HS-5 (cell line): ENCODE measurements at regions not wholly inside any gene's neighbourhood (a gene's known extent, or its start where the extent isn't known, plus 50 kb on each side); places are given as distances from the start of the nearest gene placed in this dataset.
"Not testable (repeated sequence)": the region's sequence is repeated elsewhere in the genome, so short reads cannot be mapped to it uniquely, and the experiment has no call there.

Source experiments
- DNase-seq: peaks from one replicate; pipeline ENCODE4 v3.0.0-alpha.2; 2012; ENCODE audit warnings: low read depth

GRCh38 chr11:13135385-13136271, 126.5 kb downstream of the RASSF10 start:
- DNase-seq: no peak

DNA sequence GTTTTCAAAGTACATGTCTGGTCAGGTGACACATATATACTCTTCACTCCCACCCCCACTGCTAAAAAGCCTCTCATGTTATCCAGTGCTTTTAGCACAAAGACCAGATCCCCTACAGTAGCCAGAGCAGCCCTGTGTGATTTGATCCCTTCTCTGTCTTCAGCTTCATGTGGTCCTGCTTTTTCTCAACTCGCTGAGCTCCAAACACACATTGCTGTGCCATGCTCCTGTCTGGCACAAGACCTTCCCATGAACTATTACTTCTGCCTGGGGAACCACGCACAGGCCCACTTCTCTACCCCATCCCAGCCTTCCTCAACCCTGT, 127.1 kb downstream of the RASSF10 start:
- DNase-seq: no peak

DNA sequence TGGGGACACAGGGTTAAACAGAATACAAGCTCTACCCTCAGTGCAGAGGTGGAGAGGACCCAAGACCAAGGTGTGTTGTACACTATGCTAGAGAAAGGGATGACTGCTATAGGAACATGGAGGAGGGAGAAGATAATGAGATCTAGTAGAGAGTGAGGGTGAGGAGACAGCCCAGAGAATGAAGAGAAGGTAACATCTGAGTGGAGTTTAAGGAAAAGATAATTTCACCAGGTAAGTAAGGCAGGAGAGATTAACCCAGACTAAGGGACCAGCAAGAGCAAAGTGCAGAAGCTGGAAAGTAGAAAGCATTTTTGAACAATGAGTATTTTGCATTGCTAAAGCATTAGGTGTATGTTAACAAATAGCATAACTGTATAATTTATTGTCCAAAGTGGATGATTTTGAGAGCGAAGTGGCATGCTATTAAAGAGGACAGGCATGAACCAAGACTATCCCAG, 128.8 kb downstream of the RASSF10 start:
- DNase-seq: no peak

DNA sequence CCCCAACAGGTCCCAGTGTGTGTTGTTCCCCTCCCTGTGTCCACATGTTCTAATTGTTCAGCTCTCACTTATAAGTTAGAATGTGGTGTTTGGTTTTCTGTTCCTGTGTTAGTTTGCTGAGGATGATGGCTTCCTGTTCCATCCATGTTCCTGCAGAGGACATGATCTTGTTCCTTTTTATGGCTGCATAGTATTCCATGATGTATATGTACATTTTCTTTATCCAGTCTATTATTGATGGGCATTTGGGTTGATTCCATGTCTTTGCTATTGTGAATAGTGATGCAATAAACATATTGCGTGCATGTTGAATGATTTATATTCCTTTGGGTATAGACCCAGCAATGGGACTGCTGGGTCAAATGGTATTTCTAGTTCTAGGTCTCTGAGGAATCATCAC, 130.0 kb downstream of the RASSF10 start:
- DNase-seq: not testable (repeated sequence)

DNA sequence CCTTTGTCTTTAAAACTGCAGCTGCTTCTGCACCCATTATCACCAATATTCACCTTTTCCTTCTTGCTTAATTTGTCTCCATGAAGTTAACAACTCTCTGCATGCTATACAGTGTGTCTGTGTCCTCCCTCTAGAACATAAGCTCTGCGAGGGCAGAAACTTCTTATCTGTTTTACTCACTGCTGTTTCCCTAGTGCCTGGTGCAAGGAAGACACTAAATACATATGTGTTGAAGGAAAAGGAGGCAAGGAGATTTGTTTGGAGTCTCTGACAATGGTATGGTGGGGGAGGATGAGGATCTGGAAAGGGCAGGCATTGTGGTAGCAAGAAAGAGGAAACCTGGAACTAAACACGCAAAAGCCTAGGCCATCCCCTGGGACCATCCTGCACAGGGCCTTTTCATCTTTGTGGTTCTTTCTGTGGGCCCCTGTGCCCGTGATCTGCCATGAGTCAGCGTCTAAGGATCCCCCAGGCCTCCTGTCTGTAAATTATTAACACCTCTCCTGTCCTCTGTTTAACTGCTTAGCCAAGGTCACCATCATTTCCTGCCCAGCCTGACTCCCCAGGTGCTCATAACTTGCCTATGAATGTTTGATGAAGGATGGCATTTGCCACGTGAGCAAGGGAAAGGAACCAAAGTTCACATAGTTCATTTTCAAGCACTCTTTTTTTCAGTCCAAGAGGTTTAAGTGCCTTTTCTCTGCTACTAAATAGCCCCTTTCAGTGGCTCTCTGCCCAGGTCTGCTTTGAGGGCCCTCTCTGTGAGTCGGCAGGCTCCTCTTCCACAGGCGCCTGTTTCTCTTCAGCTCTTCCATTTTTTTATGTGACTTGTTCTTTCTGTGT, 131.1 kb downstream of the RASSF10 start:
- DNase-seq: no peak

DNA sequence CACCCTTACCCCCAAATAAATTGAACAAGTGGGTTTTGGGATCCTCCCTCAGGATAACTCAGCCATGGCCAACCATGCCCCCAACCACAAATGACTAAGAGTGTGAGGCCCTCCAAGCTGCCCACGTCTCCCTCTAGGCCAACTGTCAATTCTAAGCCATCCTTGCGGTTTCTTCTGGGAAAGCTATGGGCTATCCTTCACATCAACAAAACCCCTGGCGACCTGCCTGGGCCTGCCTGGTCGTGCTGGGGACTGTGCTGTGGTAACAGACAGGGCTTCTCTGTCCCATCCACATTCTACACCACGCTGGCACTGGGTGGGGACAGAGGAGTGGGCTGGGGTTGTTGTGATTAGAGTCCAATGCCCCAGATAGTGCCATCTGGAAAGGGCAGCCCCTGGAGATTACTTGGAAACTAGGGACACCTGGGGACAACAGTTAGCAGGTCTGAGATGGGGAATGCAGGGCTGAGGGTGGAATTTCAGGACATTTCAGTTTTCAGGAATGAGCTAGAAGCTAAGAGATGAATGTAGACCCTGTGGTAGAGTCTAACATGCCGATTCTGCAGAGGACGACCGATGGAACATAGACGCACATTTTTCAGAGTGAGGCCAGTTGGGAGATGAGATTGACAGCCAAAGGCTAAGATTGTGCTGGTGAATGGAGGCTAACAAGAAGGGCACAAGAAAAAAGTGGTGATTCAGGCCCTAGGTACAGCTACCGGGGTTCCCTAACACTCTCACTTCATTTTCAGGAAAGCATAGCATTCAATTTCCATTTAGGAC, 131.9 kb downstream of the RASSF10 start:
- no peak for DNase-seq

DNA sequence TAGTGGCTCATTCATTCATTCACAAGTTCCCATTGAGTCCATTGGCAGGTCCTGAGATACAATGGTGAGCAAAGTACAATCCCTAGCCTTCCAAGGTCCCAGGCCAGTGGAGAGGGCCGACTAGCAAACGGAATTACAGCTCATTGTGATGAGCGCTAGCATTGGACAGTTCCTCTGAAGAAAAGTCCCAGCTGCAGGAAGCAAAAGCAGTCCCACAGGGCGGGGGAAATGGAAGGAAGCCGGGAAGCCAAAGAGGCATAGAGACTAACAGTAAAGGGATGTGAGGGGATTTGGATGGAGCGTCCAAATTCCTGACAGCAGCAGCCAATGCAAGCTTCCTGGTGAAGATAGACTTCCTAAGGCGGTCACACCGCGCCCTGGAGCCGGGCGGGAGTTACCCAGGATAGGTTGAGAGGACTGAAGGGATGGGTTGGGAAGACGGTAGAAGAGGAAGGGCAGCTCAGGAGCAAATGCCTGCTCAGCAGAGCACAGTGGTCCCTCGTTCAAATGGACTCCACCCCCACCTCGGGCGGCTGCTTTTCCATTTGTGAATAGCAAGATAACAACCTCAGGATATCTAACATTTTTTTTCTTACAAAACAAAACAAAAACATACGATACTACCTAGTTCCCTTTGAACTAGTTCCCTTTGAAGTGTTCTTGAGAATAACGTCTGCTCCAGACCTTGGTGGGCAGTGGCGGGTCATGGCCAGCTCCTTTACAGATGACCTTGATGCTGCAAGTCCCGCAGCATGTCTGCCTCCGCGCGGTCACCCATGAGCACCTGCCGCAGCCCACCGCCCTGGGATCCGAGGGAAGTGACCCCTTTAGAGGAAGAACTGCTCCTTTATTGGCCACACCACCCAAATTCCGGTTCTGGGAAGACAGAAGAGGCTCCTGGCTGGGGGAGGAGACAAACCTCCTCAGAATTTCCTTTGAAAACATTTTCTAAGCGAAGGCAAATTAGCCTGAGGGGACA, 132.9 kb downstream of the RASSF10 start:
- no peak for DNase-seq

GRCh38 chr11:13143486-13144297, 133.9 kb upstream of the BMAL1 start:
- DNase-seq: no peak

GRCh38 chr11:13145461-13145860, 132.1 kb upstream of the BMAL1 start:
- DNase-seq: no peak

DNA sequence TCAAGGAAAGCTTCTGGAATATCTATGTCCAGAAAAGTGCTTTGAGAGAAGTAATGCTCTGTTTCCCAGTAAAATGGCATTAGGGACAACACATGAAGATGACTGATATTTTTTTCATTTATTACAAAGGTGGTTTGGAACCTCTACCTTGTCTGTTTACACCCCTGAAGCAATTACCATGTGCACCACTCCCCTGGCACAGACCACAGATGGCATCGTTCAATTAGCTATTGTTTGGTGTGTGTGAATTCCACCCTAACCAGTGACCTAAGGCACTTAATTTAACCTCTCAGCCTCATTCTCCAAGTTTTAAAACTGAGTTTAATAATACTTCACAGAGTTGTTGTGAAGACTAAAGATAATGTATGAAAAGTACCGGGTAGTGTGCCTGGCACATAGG, 127.6 kb upstream of the BMAL1 start:
- DNase-seq: no peak

- DNase-seq: no peak
Observed at GRCh38 chr11:13150487-13150886, 127.1 kb upstream of the BMAL1 start.

DNA sequence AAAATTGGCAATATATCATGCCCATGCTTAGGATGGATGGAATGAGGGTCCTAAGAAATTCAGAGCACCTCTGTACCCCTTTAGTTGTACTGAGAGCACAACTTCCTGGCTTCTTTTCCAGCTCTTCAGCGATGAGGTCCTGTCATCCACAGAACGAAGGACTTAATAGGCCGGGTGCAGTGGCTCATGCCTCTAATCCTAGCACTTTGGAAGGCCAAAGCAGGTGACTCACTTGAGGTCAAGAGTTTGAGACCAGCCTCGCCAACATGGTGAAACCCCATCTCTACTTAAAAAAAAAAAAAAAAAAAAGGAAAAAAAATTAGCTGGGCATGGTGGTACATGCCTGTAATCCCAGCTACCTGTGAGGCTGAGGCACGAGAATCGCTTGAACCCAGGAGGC, 125.3 kb upstream of the BMAL1 start:
- no peak for DNase-seq

DNA sequence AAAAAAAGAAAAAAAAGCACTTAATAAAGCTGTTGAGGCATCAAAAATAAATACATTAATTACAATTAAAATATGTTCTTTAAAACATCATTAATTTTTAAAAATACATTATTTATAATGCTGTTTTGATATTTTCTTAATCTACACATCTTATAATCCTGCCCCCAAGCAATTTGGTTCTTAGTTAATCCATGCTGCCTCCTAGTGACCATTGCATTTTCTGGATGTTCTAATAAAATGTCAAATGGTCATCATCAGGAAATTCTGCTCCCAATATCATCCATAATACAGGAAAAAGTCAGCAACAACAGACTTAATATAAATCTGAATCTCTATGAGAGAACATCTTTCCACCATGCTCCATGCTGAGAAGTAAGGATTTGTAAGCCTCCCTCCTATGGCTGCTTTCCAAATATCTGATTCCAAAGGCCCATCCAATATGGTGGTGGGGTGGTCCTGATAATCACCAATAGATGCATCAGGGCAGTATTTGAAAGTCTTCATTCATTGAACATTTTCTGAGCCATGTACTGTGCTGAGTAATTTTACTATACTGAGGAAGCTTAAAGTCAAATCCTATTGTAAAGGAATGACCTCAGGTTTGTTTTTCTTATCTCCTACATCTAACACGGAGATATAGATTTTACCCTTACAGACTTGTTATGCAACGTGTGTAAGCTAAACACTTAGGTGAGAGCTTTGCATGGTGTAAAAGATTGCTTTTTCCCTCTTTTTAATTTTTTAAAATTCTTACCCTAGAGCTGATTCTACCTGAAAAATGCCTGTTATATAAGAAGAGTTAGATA, 124.7 kb upstream of the BMAL1 start:
- no peak for DNase-seq

DNA sequence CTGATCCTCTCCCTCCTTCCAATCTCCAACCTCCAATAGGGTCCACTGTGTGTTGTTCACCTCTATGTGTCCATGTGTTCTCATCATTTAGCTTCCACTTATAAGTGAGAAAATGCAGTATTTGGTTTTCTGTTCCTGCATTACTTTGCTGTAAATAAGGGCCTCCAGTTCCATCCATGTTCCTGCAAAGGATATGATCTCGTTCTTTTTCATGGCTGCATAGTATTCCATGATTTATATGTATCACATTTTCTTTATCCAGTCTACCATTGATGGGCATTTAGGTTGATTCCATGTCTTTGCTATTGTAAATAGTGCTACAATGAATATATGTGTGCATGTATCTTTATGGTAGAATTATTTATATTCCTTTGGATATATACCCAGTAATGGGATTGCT, 123.2 kb upstream of the BMAL1 start:
- not testable (repeated sequence) for DNase-seq

DNA sequence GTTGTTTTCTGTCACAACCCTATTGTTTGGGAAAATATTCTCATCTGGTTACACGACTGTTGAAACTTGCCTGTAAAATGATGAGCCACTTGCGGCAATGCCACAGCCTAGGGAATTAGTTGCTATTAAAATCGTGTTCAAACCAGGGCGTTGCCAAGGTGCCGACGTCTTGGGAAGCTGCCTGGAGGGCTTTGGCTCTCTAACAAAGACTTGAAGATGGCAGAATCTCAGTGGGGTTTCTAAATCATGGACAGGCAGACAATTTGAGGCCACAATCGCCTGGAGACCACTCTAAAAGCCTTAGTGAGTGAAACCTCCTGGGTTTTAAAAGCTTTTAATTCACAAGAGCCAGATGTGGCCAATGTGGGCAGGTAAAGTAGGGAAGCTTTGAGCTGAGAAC, 117.2 kb upstream of the BMAL1 start:
- DNase-seq: no peak

- no peak for DNase-seq
Observed at GRCh38 chr11:13160806-13161205, 116.8 kb upstream of the BMAL1 start.

GRCh38 chr11:13163158-13163557, 114.4 kb upstream of the BMAL1 start:
- DNase-seq: no peak

DNA sequence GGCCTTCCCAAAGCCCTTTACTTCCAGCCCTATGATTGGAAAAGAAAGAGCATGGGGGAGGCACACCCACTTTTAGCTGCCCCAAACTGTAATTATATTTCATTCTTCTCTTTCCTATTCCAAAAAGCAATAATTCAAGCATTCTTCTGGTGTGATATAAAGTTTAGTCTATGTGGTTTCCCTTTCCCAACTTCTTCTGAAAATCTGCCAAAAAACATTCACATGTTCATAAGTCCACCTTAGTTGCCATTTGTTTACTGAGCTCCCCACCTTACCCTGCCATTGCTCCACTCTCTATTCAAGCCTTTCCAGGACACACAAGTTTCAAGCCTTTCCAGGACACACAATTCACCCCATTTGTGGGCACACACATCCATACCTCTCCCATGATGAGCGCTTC, 111.6 kb upstream of the BMAL1 start:
- no peak for DNase-seq

GRCh38 chr11:13168271-13168670, 109.3 kb upstream of the BMAL1 start:
- no peak for DNase-seq

DNA sequence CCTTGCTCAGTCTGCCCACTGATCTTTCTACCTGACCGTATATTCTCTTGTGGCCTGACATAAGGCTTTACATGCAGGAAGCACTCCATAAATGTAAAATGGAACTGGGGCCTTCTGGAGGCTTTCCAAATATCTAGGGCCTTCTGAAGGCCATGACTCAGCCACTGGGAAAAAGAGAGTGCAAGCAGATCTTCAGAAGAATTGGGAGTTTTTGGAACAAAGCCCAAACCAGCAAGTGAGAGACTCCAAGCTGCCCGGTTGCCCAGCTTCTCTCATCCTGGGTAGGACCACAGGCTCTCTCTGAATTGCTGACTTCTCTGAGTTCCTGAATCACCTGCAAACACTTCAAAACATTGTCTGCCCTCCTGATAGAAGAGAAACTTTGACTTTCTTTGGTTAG, 107.9 kb upstream of the BMAL1 start:
- peak; percentile 60 for DNase-seq
